ENCODE measurements at regions not wholly inside any gene's neighbourhood (a gene's known extent, or its start where the extent isn't known, plus 50 kb on each side); places are given as distances from the start of the nearest gene placed in this dataset.
A peak's percentile ranks its signal among the peaks of the same experiment; 100 is the strongest.

GRCh38 chr9:126017758-126018157, 270.6 kb downstream of the PBX3 start:
- no peak for DNase-seq

- no peak for DNase-seq
These were observed 273.7 kb downstream of the PBX3 start for GRCh38 chr9:126020836-126021235.

- DNase-seq, result no peak
These were observed 276.8 kb downstream of the PBX3 start for GRCh38 chr9:126023962-126024361.

GRCh38 chr9:126024581-126025230, 277.5 kb downstream of the PBX3 start:
- DNase-seq, result no peak

GRCh38 chr9:126025991-126026390, 278.8 kb downstream of the PBX3 start:
- DNase-seq, result no peak

GRCh38 chr9:126027566-126027965, 280.4 kb downstream of the PBX3 start:
- DNase-seq, result no peak

- no peak for DNase-seq
These were observed 281.6 kb downstream of the PBX3 start for GRCh38 chr9:126028746-126029145.

GRCh38 chr9:126030716-126031115, 283.5 kb downstream of the PBX3 start:
- DNase-seq, result no peak

GRCh38 chr9:126031116-126031515, 283.9 kb downstream of the PBX3 start:
- no peak for DNase-seq

- DNase-seq, result no peak
These were observed 285.0 kb downstream of the PBX3 start for GRCh38 chr9:126032135-126032534.

- DNase-seq, result no peak
These were observed 286.1 kb downstream of the PBX3 start for GRCh38 chr9:126033318-126033717.

- no peak for DNase-seq
These were observed 286.8 kb downstream of the PBX3 start for GRCh38 chr9:126033956-126034355.

GRCh38 chr9:126036881-126037291, 289.7 kb downstream of the PBX3 start:
- no peak for DNase-seq

- DNase-seq, result no peak
These were observed 287.8 kb upstream of the MVB12B start for GRCh38 chr9:126038790-126039189.

GRCh38 chr9:126043681-126044080, 282.9 kb upstream of the MVB12B start:
- no peak for DNase-seq

- no peak for DNase-seq
These were observed 277.5 kb upstream of the MVB12B start for GRCh38 chr9:126049088-126049487.

GRCh38 chr9:126049896-126050604, 276.6 kb upstream of the MVB12B start:
- no peak for DNase-seq

GRCh38 chr9:126050605-126050990, 276.0 kb upstream of the MVB12B start:
- no peak for DNase-seq

- DNase-seq, result no peak
These were observed 275.0 kb upstream of the MVB12B start for GRCh38 chr9:126051446-126052130.

- no peak for DNase-seq
These were observed 273.8 kb upstream of the MVB12B start for GRCh38 chr9:126052791-126053190.

- DNase-seq, result no peak
These were observed 272.7 kb upstream of the MVB12B start for GRCh38 chr9:126053913-126054312.

- DNase-seq, result no peak
These were observed 271.1 kb upstream of the MVB12B start for GRCh38 chr9:126055381-126055985.

- DNase-seq, result peak; percentile 13
These were observed 270.2 kb upstream of the MVB12B start for GRCh38 chr9:126056312-126057021.

All from DMS 273 treated with DMSO at 0.1 percent for 48 hours (cell line).